ENCODE measurements at regions not wholly inside any gene's neighbourhood (a gene's known extent, or its start where the extent isn't known, plus 50 kb on each side); places are given as distances from the start of the nearest gene placed in this dataset.

- no peak for TF ChIP-seq POLR2A (IDR thresholded peaks at IDR 0.05)
- TF ChIP-seq CTCF (IDR thresholded peaks at IDR 0.05): no peak
- TF ChIP-seq POLR2AphosphoS5 (IDR thresholded peaks at IDR 0.05): no peak
Observed at GRCh38 chr11:101342307-101342706, 212.7 kb upstream of the PGR start.

All from prostate gland (tissue), 2 donors.